Activated T-helper 1 cell treated with anti-CD3 and anti-CD28 coated beads, Interleukin-2, amount 50 U/mL, for 16 hours (primary cell): ENCODE measurements at regions not wholly inside any gene's neighbourhood (a gene's known extent, or its start where the extent isn't known, plus 50 kb on each side); places are given as distances from the start of the nearest gene placed in this dataset.
"Not testable (repeated sequence)": the region's sequence is repeated elsewhere in the genome, so short reads cannot be mapped to it uniquely, and the experiment has no call there.

Experiments
- DNase-seq, 2 donors: peaks; one replicate each; pipeline ENCODE4 v3.0.0-alpha.2; 2020; ENCODE audit warnings: low read depth in 1 of 2, low spot score in 1 of 2

DNA sequence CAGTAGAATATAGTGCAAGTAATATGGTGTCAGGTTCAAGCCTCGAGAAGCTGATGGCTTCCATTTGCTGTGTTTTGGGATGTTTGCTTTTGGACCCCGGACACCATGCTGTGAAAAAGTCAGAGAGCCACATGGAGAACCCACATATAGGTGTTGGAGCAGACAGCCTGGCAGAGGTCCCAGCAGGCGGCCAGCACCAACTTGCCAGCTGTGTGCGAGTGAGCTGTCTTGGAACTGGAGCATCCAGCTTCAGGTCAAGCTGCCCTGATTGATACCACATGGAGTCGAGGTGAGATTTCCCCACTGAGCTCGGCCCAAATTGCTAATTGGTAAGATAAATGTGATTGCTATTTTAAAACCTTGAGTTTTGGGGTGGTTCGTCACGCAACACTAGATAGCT lies 185.7 kb upstream of the TBL1XR1 start:
- no peak for DNase-seq

DNA sequence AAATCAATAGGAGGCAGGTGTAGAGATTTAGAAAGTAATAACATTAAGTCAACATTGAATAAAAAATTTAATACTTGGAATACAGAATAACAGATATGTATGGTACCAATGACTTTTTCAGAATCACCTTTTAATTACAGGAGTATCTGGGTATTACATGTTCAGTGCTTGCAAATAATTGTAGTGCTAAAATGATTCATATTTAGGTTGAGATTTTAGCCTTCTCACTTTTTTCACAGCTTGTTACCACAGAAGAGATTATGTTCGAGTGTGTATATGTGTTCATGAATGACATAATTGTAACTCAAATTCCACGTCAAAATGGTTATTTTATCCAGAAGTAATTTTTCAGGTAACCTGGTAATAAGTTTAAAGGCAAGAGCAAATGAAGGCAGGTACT lies 187.9 kb upstream of the TBL1XR1 start:
- DNase-seq: no peak

GRCh38 chr3:177385831-177386301 lies 188.6 kb upstream of the TBL1XR1 start:
- no peak for DNase-seq

DNA sequence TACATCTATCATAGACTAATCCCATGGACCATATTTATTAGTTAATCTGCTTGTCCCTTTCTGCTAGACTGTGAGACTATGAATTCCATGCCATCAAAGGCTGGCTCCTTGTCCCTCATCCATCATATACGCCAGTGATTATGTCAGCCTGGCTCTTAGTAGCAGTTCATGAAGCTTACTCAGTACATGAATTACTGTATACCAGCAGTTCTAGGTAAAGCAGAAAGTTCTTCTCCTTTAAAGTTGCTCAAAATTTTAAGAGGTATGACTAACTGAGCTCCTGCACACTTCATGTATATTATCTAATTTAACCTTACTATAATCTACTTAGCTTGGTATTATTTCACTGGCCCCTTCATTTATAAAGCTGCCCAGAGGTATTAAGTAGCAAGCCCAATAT lies 190.9 kb upstream of the TBL1XR1 start:
- DNase-seq: no peak

- not testable (repeated sequence) for DNase-seq
These were observed 197.1 kb upstream of the TBL1XR1 start for GRCh38 chr3:177394231-177395024.

DNA sequence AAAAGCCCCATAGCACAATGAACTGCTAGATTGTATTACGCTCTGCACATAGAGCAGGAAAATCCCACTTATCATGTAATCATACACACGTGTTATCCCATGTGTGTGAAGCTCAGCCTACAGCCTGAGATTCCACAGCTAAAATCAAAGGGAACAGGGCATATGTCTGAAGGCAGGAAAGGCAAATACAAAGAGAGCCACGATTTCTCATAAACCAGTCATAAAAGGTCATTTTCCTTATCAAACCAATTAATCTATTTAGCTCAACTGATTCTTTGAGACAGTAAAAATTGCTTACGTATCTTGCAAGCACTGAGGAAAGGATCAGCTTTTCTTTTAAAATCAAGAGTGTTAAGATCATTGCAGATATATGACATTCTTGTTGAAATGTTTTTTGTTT lies 199.5 kb upstream of the TBL1XR1 start:
- no peak for DNase-seq

- no peak for DNase-seq
These were observed 204.1 kb upstream of the TBL1XR1 start for GRCh38 chr3:177401375-177401774.

GRCh38 chr3:177402533-177402932 lies 205.3 kb upstream of the TBL1XR1 start:
- DNase-seq: no peak

- no peak for DNase-seq
These were observed 207.9 kb upstream of the TBL1XR1 start for GRCh38 chr3:177405191-177405672.

- DNase-seq: no peak
These were observed 213.4 kb upstream of the TBL1XR1 start for GRCh38 chr3:177410730-177411129.

GRCh38 chr3:177411201-177411600 lies 213.9 kb upstream of the TBL1XR1 start:
- no peak for DNase-seq

DNA sequence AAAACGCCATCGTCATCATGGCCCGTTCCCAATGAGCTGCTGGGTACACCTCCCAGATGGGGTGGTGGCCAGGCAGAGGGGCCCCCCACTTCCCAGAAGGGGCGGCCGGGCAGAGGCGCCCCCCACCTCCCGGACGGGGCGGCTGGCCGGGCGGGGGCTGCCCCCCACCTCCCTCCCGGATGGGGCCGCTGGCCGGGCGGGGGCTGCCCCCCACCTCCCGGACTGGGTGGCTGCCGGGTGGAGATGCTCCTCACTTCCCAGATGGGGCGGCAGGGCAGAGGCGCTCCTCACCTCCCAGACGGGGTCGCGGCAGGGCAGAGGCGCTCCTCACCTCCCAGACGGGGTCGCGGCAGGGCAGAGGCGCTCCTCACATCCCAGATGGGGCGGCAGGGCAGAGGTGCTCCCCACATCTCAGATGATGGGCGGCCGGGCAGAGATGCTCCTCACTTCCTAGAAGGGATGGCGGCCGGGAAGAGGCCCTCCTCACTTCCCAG lies 215.4 kb upstream of the TBL1XR1 start:
- DNase-seq: not testable (repeated sequence)

DNA sequence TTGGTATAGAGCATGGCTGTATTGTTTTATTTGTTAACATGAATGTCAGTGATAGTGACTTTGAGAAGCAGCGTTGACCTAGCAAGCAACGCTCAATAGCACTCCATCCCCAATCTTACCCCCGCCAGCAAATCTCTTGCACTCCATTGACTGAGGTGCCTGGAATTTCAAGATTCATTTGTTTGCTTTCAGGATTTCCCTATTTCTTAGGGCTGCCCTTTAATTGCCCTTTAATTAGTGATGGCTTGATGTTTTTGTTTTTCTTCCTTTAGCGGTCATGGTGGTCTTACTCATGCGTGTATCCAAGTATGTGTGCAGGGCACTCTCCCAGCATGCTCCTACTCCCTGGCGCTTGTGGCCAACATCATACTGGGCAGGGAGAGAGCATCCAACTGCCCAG lies 216.8 kb upstream of the TBL1XR1 start:
- no peak for DNase-seq

DNA sequence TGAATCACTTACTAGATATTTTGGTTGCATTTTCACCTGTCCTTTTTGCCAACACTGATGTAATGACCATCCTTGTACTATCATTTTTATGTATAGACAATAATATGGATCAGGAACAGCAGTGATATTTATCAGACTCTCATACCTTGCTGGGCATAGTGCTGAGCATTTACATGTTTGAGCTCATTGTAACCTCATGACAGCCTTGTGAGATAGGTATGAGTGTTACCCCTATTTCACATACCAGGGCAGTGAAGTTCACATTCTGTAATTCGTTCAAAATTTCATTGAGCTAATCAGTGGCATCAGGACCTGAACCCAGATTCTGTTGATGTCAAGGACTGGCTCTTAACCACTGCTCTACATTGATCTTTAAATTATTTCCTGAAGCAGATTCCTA lies 221.5 kb upstream of the TBL1XR1 start:
- DNase-seq: no peak

- no peak for DNase-seq
These were observed 222.8 kb upstream of the TBL1XR1 start for GRCh38 chr3:177419904-177420601.

- no peak for DNase-seq
These were observed 223.6 kb upstream of the TBL1XR1 start for GRCh38 chr3:177420651-177421480.

DNA sequence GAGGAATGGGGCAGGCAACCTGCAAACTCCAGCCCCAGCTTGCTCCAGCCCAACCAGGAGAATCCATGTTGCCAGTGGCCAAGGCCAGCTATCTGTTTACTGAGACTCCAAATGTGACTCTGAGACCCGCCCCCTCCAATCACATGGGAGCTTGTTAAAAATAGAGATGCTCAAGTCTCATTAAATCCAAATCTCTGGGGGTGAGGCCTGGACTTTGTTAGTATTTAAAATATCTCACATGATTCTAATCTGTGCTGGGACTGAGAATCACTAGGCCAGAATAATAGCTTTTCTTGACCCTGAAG lies 224.2 kb upstream of the TBL1XR1 start:
- DNase-seq: no peak

DNA sequence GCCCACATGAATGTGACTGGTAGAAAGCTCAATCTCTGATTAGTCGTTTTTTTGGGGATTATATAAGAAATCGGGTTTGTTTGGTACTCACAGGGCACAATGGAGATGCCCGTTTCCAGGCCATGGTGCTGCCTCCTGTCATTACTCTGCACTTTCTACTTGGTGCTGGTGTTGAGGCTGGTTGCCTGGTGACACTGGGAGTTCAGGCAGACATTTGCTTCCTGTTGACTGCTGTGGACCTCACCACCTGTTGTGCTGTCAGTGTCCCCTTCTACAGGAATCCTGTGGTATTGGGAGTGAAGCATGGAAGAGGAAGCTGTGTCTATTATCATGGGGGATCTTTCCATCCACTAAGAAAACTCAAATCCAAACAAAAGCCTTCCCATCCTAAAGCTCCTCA lies 227.2 kb upstream of the TBL1XR1 start:
- DNase-seq: no peak

DNA sequence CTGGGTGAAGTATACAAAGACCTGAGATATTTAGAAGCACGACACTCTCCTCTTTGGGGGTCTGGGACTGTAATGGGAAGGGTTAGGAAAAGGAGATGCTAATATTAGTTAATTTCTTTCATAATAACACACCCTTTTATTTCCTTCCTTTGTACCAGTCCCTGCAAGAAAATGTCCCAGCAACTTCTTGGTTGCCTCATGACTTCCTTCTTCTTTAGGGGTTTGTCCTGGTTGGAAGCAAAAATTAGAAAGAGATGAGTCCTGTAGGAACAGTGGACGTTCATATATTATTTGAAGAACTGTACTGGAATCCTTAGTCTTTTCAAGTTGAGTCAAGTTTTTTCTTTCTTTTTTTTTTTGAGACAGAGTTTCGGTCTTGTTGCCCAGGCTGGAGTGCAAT lies 227.8 kb upstream of the TBL1XR1 start:
- DNase-seq: no peak

GRCh38 chr3:177426106-177426877 lies 229.0 kb upstream of the TBL1XR1 start:
- DNase-seq: no peak
